ENCODE measurements at regions not wholly inside any gene's neighbourhood (a gene's known extent, or its start where the extent isn't known, plus 50 kb on each side); places are given as distances from the start of the nearest gene placed in this dataset.

DNA sequence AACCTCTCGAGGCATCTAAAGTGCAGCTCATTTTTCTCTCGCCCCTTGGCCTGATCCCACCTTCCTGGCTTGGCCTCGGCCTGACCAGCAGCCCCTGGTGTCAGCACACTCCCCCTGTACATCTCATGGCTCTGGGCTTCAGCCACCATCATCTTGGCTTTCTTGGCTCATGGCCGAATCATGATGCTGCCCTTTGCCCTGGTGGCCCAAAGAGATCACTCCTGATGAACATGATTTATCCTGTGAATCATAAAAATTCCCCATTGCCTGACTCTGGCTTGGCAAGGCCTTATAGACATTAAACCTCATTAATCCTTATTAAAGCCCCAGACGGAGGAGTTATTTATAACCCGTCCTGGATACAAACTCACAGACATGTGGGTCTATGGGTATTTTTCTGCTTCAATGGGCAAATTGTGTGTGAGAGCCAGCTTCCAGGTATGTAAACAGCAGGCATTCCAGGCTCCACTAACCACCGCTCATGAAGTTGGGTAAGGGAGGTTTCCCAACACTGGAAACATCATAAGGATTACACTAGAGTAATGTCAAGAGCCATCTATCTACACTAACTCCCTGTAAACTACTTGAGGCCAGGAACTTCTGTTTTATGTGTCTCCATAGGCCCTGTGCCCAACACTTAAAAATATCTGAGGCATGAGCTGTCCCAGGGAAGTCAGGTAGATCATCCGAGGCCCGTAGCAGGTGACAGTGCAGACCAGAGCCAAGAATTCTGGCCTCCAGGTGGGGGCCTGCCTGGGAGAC lies 171.2 kb downstream of the TTC8 start:
- WGBS, 2 donors (ENCODE audit: low coverage in 1 of 2), result 59% methylated on average over 3 to 9 of the region's 9 CpGs
- H3K27ac ChIP-seq, result no peak overlapping the region
- H3K4me1 ChIP-seq, result peaks cover 0 to 3% (median 0%) of the 10 kb centered on the region in 4 donors

DNA sequence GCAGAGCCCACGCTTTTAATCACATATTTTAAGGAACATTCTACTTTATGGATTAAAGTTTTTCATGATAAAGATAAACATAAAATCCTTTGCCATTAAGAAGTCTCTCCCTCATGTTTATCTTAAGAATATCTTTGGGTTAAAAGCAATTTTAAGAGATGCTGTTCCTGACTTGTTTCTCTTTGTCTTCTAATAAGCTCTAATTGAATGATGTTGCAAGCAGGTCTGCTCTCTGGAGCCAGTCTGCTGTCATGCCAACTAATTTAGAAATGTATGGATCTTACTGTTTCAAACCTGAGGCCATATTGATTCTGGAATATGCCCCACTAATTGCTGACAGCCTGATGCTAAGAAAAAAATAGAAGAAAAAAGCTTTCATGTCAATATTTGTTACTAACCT lies 173.6 kb downstream of the TTC8 start:
- Histone ChIP-seq H3K36me3 (no peaks in the 10 kb centered on the region), H3K9me3 (no peaks in the 10 kb centered on the region), H3K27me3 (no peaks in the 10 kb centered on the region), H3K4me3 (no peak overlapping the region), H3K27ac (no peak overlapping the region), H3K4me1 (peaks cover 0 to 4% (median 0%) of the 10 kb centered on the region in 4 donors)
- in situ Hi-C loops (cut with MboI; ENCODE audit: low pct_ligation_motif_present in 1 of 4, low pct_unique_long_range_greater_than_20kb in 1 of 4, low sequenced_read_pairs in 3 of 4) (no loop called here), intact Hi-C loops (cut with DNase I; ENCODE audit: low total_unique reads) (no loop called here)
- 70 to 73% methylated on average over 1 of the region's 1 CpG for WGBS, 2 donors (ENCODE audit: low coverage in 1 of 2)
- TF ChIP-seq POLR2A (IDR thresholded peaks at IDR 0.05) (no peak), POLR2AphosphoS5 (IDR thresholded peaks at IDR 0.05) (no peak), EP300 (IDR thresholded peaks at IDR 0.05; ENCODE audit: low read depth) (no peak)
- TF ChIP-seq, protein P1, sequence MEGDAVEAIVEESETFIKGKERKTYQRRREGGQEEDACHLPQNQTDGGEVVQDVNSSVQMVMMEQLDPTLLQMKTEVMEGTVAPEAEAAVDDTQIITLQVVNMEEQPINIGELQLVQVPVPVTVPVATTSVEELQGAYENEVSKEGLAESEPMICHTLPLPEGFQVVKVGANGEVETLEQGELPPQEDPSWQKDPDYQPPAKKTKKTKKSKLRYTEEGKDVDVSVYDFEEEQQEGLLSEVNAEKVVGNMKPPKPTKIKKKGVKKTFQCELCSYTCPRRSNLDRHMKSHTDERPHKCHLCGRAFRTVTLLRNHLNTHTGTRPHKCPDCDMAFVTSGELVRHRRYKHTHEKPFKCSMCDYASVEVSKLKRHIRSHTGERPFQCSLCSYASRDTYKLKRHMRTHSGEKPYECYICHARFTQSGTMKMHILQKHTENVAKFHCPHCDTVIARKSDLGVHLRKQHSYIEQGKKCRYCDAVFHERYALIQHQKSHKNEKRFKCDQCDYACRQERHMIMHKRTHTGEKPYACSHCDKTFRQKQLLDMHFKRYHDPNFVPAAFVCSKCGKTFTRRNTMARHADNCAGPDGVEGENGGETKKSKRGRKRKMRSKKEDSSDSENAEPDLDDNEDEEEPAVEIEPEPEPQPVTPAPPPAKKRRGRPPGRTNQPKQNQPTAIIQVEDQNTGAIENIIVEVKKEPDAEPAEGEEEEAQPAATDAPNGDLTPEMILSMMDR (IDR thresholded peaks at IDR 0.05), result no peak
- no peak for DNase-seq

More for the DNA sequence above, 171.2 kb downstream of the TTC8 start:
- in situ Hi-C loops (cut with MboI; ENCODE audit: low pct_ligation_motif_present in 1 of 4, low pct_unique_long_range_greater_than_20kb in 1 of 4, low sequenced_read_pairs in 3 of 4) (no loop called here), intact Hi-C loops (cut with DNase I; ENCODE audit: low total_unique reads) (no loop called here)
- TF ChIP-seq POLR2A (IDR thresholded peaks at IDR 0.05) (no peak), EP300 (IDR thresholded peaks at IDR 0.05; ENCODE audit: low read depth) (no peak), POLR2AphosphoS5 (IDR thresholded peaks at IDR 0.05) (no peak)
- TF ChIP-seq, protein P1 (IDR thresholded peaks at IDR 0.05), result no peak
- Histone ChIP-seq H3K27me3 (no peaks in the 10 kb centered on the region), H3K4me3 (no peak overlapping the region), H3K36me3 (no peaks in the 10 kb centered on the region), H3K9me3 (no peaks in the 10 kb centered on the region)
- no peak for DNase-seq

DNA sequence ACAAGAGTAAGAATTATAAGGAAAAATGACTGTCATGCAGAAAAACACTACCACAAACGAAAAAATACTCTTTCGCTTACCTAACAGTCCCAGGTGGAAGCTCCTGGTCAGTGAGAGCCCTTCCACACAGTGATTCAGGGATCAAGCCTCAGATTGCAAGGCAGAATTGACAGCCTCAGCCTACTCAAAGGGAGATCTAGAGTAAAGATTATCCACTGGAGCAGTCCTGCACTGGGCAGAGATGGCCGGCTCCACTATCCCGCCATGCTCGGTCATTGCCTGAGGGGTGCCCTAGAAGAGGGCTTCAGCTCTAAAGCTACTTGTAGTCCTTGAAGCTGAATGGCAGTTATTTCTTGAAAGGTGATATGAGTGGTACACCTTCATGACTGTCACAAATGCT lies 174.7 kb downstream of the TTC8 start:
- TF ChIP-seq POLR2A (IDR thresholded peaks at IDR 0.05) (no peak), EP300 (IDR thresholded peaks at IDR 0.05; ENCODE audit: low read depth) (no peak), POLR2AphosphoS5 (IDR thresholded peaks at IDR 0.05) (no peak)
- TF ChIP-seq, protein P1 (IDR thresholded peaks at IDR 0.05), result no peak
- no peak overlapping the region for H3K4me3 ChIP-seq
- no peak for DNase-seq
- no peak overlapping the region for H3K27ac ChIP-seq
- H3K36me3 ChIP-seq, result no peaks in the 10 kb centered on the region
- no peaks in the 10 kb centered on the region for H3K9me3 ChIP-seq
- in situ Hi-C loops (cut with MboI; ENCODE audit: low pct_ligation_motif_present in 1 of 4, low pct_unique_long_range_greater_than_20kb in 1 of 4, low sequenced_read_pairs in 3 of 4) (no loop called here), intact Hi-C loops (cut with DNase I; ENCODE audit: low total_unique reads) (no loop called here)
- WGBS, 2 donors (ENCODE audit: low coverage in 1 of 2), result 81 to 87% methylated on average over 2 to 5 of the region's 5 CpGs
- H3K27me3 ChIP-seq, result no peaks in the 10 kb centered on the region
- H3K4me1 ChIP-seq, result peaks cover 0 to 4% (median 0%) of the 10 kb centered on the region in 4 donors

DNA sequence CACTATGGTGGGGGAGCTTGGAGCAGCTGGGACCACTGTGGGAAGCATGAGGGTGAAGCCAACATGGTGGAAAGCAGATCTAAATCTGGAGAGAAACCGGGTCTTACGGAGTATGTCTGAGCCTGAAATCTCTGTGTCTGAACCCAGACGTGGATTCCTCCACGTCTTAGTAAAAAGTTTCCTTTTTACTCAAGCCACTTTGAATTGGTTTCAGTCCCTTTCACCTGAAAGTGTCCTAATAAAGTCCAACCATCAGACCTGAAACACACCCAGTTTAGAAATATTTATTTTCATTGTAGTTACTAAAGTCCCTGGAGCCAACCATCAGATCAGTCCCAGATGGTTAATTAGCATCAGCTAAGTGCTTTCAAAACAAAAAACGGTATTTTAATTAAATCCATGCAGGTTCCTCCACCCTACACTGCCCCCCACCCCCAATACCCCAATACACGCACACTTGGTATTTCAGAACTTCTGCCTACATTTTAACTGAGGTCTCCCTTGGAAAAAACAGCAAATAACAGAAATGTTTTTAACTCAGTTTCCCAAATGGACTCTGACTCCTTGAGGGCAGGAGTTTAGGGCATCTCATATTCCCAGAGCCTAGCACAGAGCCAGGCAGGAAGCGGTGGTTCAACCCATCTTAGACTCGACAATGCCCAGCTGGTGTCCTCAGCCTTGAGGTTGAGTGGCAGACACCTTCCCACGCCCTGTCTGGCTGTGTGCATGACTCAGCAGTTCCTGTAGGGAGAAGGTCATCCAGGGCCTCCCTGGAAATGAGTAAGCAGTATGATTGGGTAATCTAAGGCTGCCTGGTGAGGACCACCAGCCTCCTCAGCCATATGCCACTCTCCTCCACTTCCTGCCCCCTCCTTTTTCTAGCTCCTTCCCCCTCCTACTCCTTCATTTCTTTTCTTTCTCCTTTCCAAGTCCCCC lies 175.8 kb downstream of the TTC8 start:
- 65 to 66% methylated on average over 8 to 9 of the region's 9 CpGs for WGBS, 2 donors (ENCODE audit: low coverage in 1 of 2)
- H3K4me1 ChIP-seq, result peaks cover 0 to 4% (median 0%) of the 10 kb centered on the region in 4 donors
- intact Hi-C loops (cut with DNase I; ENCODE audit: low total_unique reads), result no loop called here
- in situ Hi-C loops (cut with MboI; ENCODE audit: low pct_ligation_motif_present in 1 of 4, low pct_unique_long_range_greater_than_20kb in 1 of 4, low sequenced_read_pairs in 3 of 4), result loop anchor here in 2 of 4 donors (25.0 kb wide), 2 partner anchors 338 to 513 kb away; no protein-coding TSS in a partner anchor
- no peak overlapping the region for H3K27ac ChIP-seq
- no peaks in the 10 kb centered on the region for H3K9me3 ChIP-seq
- no peaks in the 10 kb centered on the region for H3K36me3 ChIP-seq
- DNase-seq, result peak; percentile 68
- H3K27me3 ChIP-seq, result no peaks in the 10 kb centered on the region
- no peak for TF ChIP-seq POLR2A (IDR thresholded peaks at IDR 0.05)
- TF ChIP-seq, protein P1 (IDR thresholded peaks at IDR 0.05), result no peak
- no peak for TF ChIP-seq EP300 (IDR thresholded peaks at IDR 0.05; ENCODE audit: low read depth)
- no peak for TF ChIP-seq POLR2AphosphoS5 (IDR thresholded peaks at IDR 0.05)
- H3K4me3 ChIP-seq, result no peak overlapping the region

All from transverse colon (tissue), 4 donors.